H9 (cell line): ENCODE measurements at regions not wholly inside any gene's neighbourhood (a gene's known extent, or its start where the extent isn't known, plus 50 kb on each side); places are given as distances from the start of the nearest gene placed in this dataset.

ENCODE experiments used
- DNase-seq: peaks from one replicate; pipeline ENCODE4 v3.0.0-alpha.2; 2017
- H2AFZ ChIP-seq: one replicate; pipeline ENCODE4 v1.6.1; 2013; ENCODE audit warnings: mild to moderate bottlenecking, low read length, control low read depth, moderate library complexity
- H2AK5ac ChIP-seq: 2 replicates; pipeline ENCODE4 v1.6.1; 2013; ENCODE audit warnings: low read length, control low read depth, mixed read lengths; ENCODE audit not compliant: insufficient read length
- H2BK120ac ChIP-seq: one replicate; pipeline ENCODE4 v1.6.1; 2013; ENCODE audit warnings: low read depth, mild to moderate bottlenecking, low read length, control low read depth, inconsistent platforms; ENCODE audit not compliant: poor library complexity, severe bottlenecking
- H2BK12ac ChIP-seq: 2 replicates; pipeline ENCODE4 v1.6.1; 2013; ENCODE audit warnings: low read length, control low read depth, mixed read lengths, low read depth; ENCODE audit not compliant: insufficient read length
- H2BK15ac ChIP-seq: 2 replicates; pipeline ENCODE4 v1.6.1; 2013; ENCODE audit warnings: low read depth, low read length, control low read depth
- H2BK20ac ChIP-seq: one replicate; pipeline ENCODE4 v1.6.1; 2013; ENCODE audit warnings: low read depth, mild to moderate bottlenecking, low read length, control low read depth, inconsistent platforms; ENCODE audit not compliant: poor library complexity, severe bottlenecking
- H2BK5ac ChIP-seq: 2 replicates; pipeline ENCODE4 v1.6.1; 2013; ENCODE audit warnings: low read length, control low read depth, mixed read lengths; ENCODE audit not compliant: insufficient read length
- H3K14ac ChIP-seq: 2 replicates; pipeline ENCODE4 v1.6.1; 2013; ENCODE audit warnings: low read length, control low read depth; ENCODE audit not compliant: insufficient read depth
- H3K18ac ChIP-seq: 2 replicates; pipeline ENCODE4 v1.6.1; 2013; ENCODE audit warnings: low read depth, mild to moderate bottlenecking, mixed read lengths, low read length, control low read depth; ENCODE audit not compliant: insufficient read length
- H3K23ac ChIP-seq: 2 replicates; pipeline ENCODE4 v1.6.1; 2013; ENCODE audit warnings: low read length, control low read depth, mixed read lengths, low read depth; ENCODE audit not compliant: insufficient read length
- H3K23me2 ChIP-seq: 2 replicates; pipeline ENCODE4 v1.6.1; 2013; ENCODE audit warnings: low read depth, mild to moderate bottlenecking, mixed read lengths, low read length, control low read depth; ENCODE audit not compliant: insufficient read length, poor library complexity, severe bottlenecking
- H3K27ac ChIP-seq: 2 replicates; pipeline ENCODE4 v1.5.1; 2013; ENCODE audit warnings: low read length, control low read depth, mixed read lengths, low read depth; ENCODE audit not compliant: insufficient read length
- H3K27me3 ChIP-seq: 2 replicates; pipeline ENCODE4 v1.6.1; 2013; ENCODE audit warnings: low read length, control low read depth, inconsistent platforms; ENCODE audit not compliant: insufficient read depth
- H3K4ac ChIP-seq: 2 replicates; pipeline ENCODE4 v1.6.1; 2013; ENCODE audit warnings: low read depth, mild to moderate bottlenecking, control low read depth, inconsistent platforms, low read length, moderate library complexity
- H3K4me1 ChIP-seq: 2 replicates; pipeline ENCODE4 v1.6.1; 2013; ENCODE audit warnings: low read length, control low read depth, inconsistent platforms; ENCODE audit not compliant: insufficient read depth
- H3K4me2 ChIP-seq: 2 replicates; pipeline ENCODE4 v1.6.1; 2013; ENCODE audit warnings: low read length, control low read depth, mixed read lengths; ENCODE audit not compliant: insufficient read length, insufficient read depth
- H3K56ac ChIP-seq: 2 replicates; pipeline ENCODE4 v1.6.1; 2013; ENCODE audit warnings: low read depth, mild to moderate bottlenecking, mixed read lengths, low read length, control low read depth; ENCODE audit not compliant: insufficient read length
- H3K79me1 ChIP-seq: 2 replicates; pipeline ENCODE4 v1.6.1; 2013; ENCODE audit warnings: low read depth, mild to moderate bottlenecking, moderate library complexity, low read length, control low read depth, inconsistent platforms; ENCODE audit not compliant: insufficient read depth, poor library complexity, severe bottlenecking
- H3K79me2 ChIP-seq: 2 replicates; pipeline ENCODE4 v1.6.1; 2013; ENCODE audit warnings: low read length, control low read depth, inconsistent platforms; ENCODE audit not compliant: insufficient read depth
- H3K9ac ChIP-seq: 2 replicates; pipeline ENCODE4 v1.6.1; 2013; ENCODE audit warnings: low read length, control low read depth, mixed read lengths; ENCODE audit not compliant: insufficient read length; ENCODE audit errors: extremely low read depth
- H3K9me3 ChIP-seq: one replicate; pipeline ENCODE4 v1.6.1; 2013; ENCODE audit warnings: low read depth, low read length, inconsistent platforms; ENCODE audit not compliant: control insufficient read depth
- H3T11ph ChIP-seq: one replicate; pipeline ENCODE4 v1.6.1; 2013; ENCODE audit warnings: mild to moderate bottlenecking, low read length, control low read depth, inconsistent platforms
- H4K20me1 ChIP-seq: one replicate; pipeline ENCODE4 v1.6.1; 2013; ENCODE audit not compliant: control insufficient read depth, insufficient read length, insufficient read depth
- H4K5ac ChIP-seq: 2 replicates; pipeline ENCODE4 v1.6.1; 2013; ENCODE audit warnings: low read depth, mild to moderate bottlenecking, mixed read lengths, low read length, control low read depth; ENCODE audit not compliant: insufficient read length
- H4K8ac ChIP-seq: replicated peaks from 2 replicates; pipeline ENCODE4 v1.6.1; 2013; ENCODE audit warnings: low read length, control low read depth, mixed read lengths, low read depth; ENCODE audit not compliant: insufficient read length
- H4K91ac ChIP-seq: 2 replicates; pipeline ENCODE4 v1.6.1; 2013; ENCODE audit warnings: low read depth, mild to moderate bottlenecking, moderate library complexity, mixed read lengths, low read length, control low read depth; ENCODE audit not compliant: insufficient read length
- H3K27ac Mint-ChIP-seq, 3 experiments: 2 replicates in 2 of 3; 3 replicates in 1 of 3; pipeline ENCODE4 v1.8.0; 2020 to 2021; ENCODE audit warnings: mixed read lengths in 3 of 3, mild to moderate bottlenecking in 1 of 3, moderate library complexity in 1 of 3
- H3K27me3 Mint-ChIP-seq: 2 replicates; pipeline ENCODE4 v1.8.0; 2021; ENCODE audit warnings: low read depth, mild to moderate bottlenecking, moderate library complexity, mixed read lengths
- H3K36me3 Mint-ChIP-seq, 3 experiments: 2 replicates in 2 of 3; 3 replicates in 1 of 3; pipeline ENCODE4 v1.8.0; 2020 to 2021; ENCODE audit warnings: low read depth in 3 of 3, mixed read lengths in 3 of 3; ENCODE audit not compliant: insufficient read depth in 1 of 3
- H3K4me1 Mint-ChIP-seq, 2 experiments: 2 replicates each; pipeline ENCODE4 v1.8.0; 2020; ENCODE audit warnings: mixed read lengths in 2 of 2
- H3K4me3 Mint-ChIP-seq, 2 experiments: 2 replicates in 1 of 2; 3 replicates in 1 of 2; pipeline ENCODE4 v1.8.0; 2020 to 2021; ENCODE audit warnings: mild to moderate bottlenecking in 2 of 2, mixed read lengths in 2 of 2, moderate library complexity in 1 of 2
- H3K9me3 Mint-ChIP-seq, 2 experiments: 2 replicates in 1 of 2; 3 replicates in 1 of 2; pipeline ENCODE4 v1.8.0; 2020; ENCODE audit warnings: mild to moderate bottlenecking in 2 of 2, mixed read lengths in 2 of 2, moderate library complexity in 1 of 2
- WGBS: extraction: QIAGEN DNeasy Blood & Tissue Kit; methylation state at CpG from one replicate; pipeline ENCODE4 v1.1.7; 2013; ENCODE audit warnings: missing lambda C conversion rate, low lambda C conversion rate, mixed read lengths; ENCODE audit not compliant: insufficient read length; ENCODE audit errors: extremely low coverage; 5-methylcytosine and 5-hydroxymethylcytosine counted together
- TF ChIP-seq, protein P1 (sequence below): fragments of 200-600 bp; sonication (generic); conservative IDR thresholded peaks from 3 replicates; pipeline ENCODE4 v1.8.0; 2021; ENCODE audit warnings: antibody characterized with exemption, mild to moderate bottlenecking

DNA sequence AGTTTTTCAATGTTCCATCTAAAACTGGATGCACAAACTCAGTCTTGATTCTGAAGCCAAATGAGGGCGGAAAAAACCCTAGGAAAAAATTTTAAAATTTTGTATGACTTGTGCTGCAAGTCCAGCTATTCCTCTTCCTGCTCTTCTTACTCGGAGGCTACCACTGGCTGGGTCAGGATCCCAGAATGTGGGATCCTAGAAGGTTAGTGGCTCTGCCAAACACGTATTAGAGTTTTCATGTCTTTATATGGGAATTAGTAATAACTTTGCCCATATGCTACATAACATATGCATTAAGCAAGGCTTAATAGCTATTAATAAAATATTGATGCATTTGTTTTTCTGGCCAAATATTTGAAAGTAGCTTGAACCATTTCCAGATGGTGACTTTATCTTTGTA is 458.3 kb downstream of the AGTPBP1 start:
- Histone ChIP-seq H3K23me2 (no peaks in the 10 kb centered on the region), H3K4me2 (no peak overlapping the region), H4K8ac (no peak overlapping the region), H2BK5ac (no peak overlapping the region), H2AFZ (no peak overlapping the region), H4K5ac (no peak overlapping the region), H3K56ac (no peak overlapping the region), H4K20me1 (no peaks in the 10 kb centered on the region), H3K27me3 (no peaks in the 10 kb centered on the region; the same call in 1 of the 2 replicates), H3K14ac (no peak overlapping the region), H2BK12ac (no peak overlapping the region), H3T11ph (no peak overlapping the region), H3K27ac (no peak overlapping the region), H2BK20ac (no peak overlapping the region), H3K9me3 (peaks cover 5% of the 10 kb centered on the region), H3K79me1 (no peaks in the 10 kb centered on the region), H2AK5ac (no peak overlapping the region), H3K23ac (no peak overlapping the region), H3K4me1 (no peaks in the 10 kb centered on the region), H3K4ac (no peak overlapping the region), H2BK15ac (no peak overlapping the region), H2BK120ac (no peak overlapping the region), H4K91ac (no peak overlapping the region), H3K79me2 (no peaks in the 10 kb centered on the region), H3K18ac (no peak overlapping the region), H3K9ac (no peak overlapping the region)
- Mint-ChIP-seq H3K27ac (no peak overlapping the region), H3K4me1 (peaks cover 9 to 12% of the 10 kb centered on the region in 2 experiments), H3K27me3 (peaks cover 5% of the 10 kb centered on the region), H3K36me3 (peaks cover 2 to 19% (median 4%) of the 10 kb centered on the region in 3 experiments; a peak in 6 of 7 replicates), H3K9me3 (peaks cover 11 to 13% of the 10 kb centered on the region in 2 experiments), H3K4me3 (no peak overlapping the region)
- no peak for DNase-seq
- WGBS = no CpG with 5 or more reads among the region's 3 CpGs
- TF ChIP-seq, protein P1, sequence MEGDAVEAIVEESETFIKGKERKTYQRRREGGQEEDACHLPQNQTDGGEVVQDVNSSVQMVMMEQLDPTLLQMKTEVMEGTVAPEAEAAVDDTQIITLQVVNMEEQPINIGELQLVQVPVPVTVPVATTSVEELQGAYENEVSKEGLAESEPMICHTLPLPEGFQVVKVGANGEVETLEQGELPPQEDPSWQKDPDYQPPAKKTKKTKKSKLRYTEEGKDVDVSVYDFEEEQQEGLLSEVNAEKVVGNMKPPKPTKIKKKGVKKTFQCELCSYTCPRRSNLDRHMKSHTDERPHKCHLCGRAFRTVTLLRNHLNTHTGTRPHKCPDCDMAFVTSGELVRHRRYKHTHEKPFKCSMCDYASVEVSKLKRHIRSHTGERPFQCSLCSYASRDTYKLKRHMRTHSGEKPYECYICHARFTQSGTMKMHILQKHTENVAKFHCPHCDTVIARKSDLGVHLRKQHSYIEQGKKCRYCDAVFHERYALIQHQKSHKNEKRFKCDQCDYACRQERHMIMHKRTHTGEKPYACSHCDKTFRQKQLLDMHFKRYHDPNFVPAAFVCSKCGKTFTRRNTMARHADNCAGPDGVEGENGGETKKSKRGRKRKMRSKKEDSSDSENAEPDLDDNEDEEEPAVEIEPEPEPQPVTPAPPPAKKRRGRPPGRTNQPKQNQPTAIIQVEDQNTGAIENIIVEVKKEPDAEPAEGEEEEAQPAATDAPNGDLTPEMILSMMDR = no peak
